ENCODE measurements at regions not wholly inside any gene's neighbourhood (a gene's known extent, or its start where the extent isn't known, plus 50 kb on each side); places are given as distances from the start of the nearest gene placed in this dataset.

GRCh38 chr1:222307621-222308020, 240.3 kb downstream of the HHIPL2 start:
- no peaks in the 10 kb centered on the region for H3K9me3 ChIP-seq
- 44 to 64% methylated on average over 2 of the region's 2 CpGs for WGBS, 2 donors
- DNase-seq: no peak
- H3K27me3 ChIP-seq: no peaks in the 10 kb centered on the region
- intact Hi-C loops (cut with DNase I): no loop called here
- no peaks in the 10 kb centered on the region for H3K4me1 ChIP-seq
- H3K27ac ChIP-seq: no peak overlapping the region
- no peak for TF ChIP-seq EP300 (IDR thresholded peaks at IDR 0.05)
- TF ChIP-seq POLR2A (IDR thresholded peaks at IDR 0.05): no peak
- no peak for TF ChIP-seq POLR2AphosphoS5 (IDR thresholded peaks at IDR 0.05)
- TF ChIP-seq, protein P1, sequence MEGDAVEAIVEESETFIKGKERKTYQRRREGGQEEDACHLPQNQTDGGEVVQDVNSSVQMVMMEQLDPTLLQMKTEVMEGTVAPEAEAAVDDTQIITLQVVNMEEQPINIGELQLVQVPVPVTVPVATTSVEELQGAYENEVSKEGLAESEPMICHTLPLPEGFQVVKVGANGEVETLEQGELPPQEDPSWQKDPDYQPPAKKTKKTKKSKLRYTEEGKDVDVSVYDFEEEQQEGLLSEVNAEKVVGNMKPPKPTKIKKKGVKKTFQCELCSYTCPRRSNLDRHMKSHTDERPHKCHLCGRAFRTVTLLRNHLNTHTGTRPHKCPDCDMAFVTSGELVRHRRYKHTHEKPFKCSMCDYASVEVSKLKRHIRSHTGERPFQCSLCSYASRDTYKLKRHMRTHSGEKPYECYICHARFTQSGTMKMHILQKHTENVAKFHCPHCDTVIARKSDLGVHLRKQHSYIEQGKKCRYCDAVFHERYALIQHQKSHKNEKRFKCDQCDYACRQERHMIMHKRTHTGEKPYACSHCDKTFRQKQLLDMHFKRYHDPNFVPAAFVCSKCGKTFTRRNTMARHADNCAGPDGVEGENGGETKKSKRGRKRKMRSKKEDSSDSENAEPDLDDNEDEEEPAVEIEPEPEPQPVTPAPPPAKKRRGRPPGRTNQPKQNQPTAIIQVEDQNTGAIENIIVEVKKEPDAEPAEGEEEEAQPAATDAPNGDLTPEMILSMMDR (IDR thresholded peaks at IDR 0.05): no peak
- H3K4me3 ChIP-seq: no peak overlapping the region
- no peaks in the 10 kb centered on the region for H3K36me3 ChIP-seq

- Histone ChIP-seq H3K36me3 (no peaks in the 10 kb centered on the region), H3K27me3 (no peaks in the 10 kb centered on the region), H3K27ac (no peak overlapping the region), H3K9me3 (no peaks in the 10 kb centered on the region), H3K4me3 (no peak overlapping the region), H3K4me1 (no peaks in the 10 kb centered on the region)
- WGBS, 2 donors: 81 to 87% methylated on average over 1 of the region's 1 CpG
- intact Hi-C loops (cut with DNase I): no loop called here
- TF ChIP-seq POLR2AphosphoS5 (IDR thresholded peaks at IDR 0.05) (no peak), EP300 (IDR thresholded peaks at IDR 0.05) (no peak), POLR2A (IDR thresholded peaks at IDR 0.05) (no peak)
- TF ChIP-seq, protein P1 (IDR thresholded peaks at IDR 0.05): no peak
- no peak for DNase-seq
Measured at GRCh38 chr1:222306512-222306911, 241.4 kb downstream of the HHIPL2 start.

DNA sequence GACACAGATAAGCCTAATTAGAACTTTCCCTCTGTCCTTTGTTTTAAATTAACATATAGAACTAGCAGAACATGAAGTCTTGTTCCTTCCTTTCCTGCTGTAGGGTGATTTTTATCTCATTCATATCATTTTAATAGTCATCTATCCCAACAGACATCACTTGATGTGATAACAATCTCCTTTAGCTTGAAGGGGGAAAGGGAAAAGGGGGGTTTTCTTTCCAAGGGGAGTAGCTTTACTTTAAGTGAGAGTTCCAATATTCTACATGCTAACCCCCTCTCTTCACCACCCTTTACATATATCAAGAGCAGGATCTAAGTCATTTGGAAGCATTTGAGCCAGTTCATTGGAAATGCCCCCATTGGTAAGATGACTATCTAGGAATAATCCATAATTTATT, 241.9 kb downstream of the HHIPL2 start:
- H3K4me3 ChIP-seq: no peak overlapping the region
- no peak for DNase-seq
- H3K36me3 ChIP-seq: no peaks in the 10 kb centered on the region
- H3K27ac ChIP-seq: no peak overlapping the region
- no peaks in the 10 kb centered on the region for H3K4me1 ChIP-seq
- TF ChIP-seq EP300 (IDR thresholded peaks at IDR 0.05) (no peak), POLR2A (IDR thresholded peaks at IDR 0.05) (no peak)
- TF ChIP-seq, protein P1 (IDR thresholded peaks at IDR 0.05): no peak
- H3K27me3 ChIP-seq: no peaks in the 10 kb centered on the region
- no peaks in the 10 kb centered on the region for H3K9me3 ChIP-seq
- intact Hi-C loops (cut with DNase I): no loop called here

DNA sequence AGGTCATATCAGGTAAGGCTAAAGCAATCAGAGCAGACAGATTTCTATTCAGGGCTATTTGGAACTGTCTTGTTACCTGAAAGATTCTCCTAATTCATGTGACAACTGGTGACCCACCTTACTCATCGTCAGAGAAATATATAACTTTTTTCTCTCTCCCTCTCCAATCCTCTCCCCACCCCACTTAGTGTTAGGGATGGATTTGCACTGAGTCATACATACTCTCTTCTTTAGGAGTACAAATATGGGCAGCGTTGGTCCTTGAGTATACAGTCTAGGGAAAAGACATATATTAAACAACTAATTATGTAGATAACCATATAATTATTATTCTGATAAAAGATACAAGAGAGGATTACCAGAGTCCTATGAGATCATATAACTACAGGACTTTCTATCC, 246.3 kb downstream of the HHIPL2 start:
- no peak for TF ChIP-seq POLR2AphosphoS5 (IDR thresholded peaks at IDR 0.05)
- no peak for TF ChIP-seq EP300 (IDR thresholded peaks at IDR 0.05)
- TF ChIP-seq POLR2A (IDR thresholded peaks at IDR 0.05): no peak
- TF ChIP-seq, protein P1 (IDR thresholded peaks at IDR 0.05): no peak
- WGBS, 2 donors: 77 to 84% methylated on average over 2 of the region's 2 CpGs
- no peaks in the 10 kb centered on the region for H3K27me3 ChIP-seq
- H3K4me1 ChIP-seq: no peaks in the 10 kb centered on the region
- no peak overlapping the region for H3K4me3 ChIP-seq
- H3K36me3 ChIP-seq: no peaks in the 10 kb centered on the region
- no peak for DNase-seq
- intact Hi-C loops (cut with DNase I): no loop called here
- H3K9me3 ChIP-seq: peaks cover 0 to 6% (median 0%) of the 10 kb centered on the region in 4 donors
- H3K27ac ChIP-seq: no peak overlapping the region

DNA sequence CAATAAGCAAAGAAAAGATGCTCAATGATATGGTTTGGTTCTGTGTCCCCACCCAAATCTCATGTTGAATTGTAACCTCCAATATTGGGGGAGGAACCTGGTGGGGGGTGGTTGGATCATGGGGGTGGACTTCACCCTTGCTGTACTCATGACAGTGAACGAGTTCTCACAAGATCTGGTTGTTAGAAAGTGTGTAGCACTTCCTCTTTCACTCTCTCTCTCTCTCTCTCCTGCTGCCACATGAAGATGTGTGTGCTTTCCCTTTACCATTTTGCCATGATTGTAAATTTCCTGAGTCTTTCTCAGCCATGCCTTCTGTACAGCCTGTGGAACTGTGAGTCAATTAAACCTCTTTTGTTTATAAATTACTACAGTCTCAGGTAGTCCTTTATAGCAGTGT, 248.4 kb downstream of the HHIPL2 start:
- peaks cover 0 to 6% (median 0%) of the 10 kb centered on the region in 4 donors for H3K9me3 ChIP-seq
- no peak for DNase-seq
- H3K4me1 ChIP-seq: no peaks in the 10 kb centered on the region
- 21 to 50% methylated on average over 1 of the region's 1 CpG for WGBS, 2 donors
- TF ChIP-seq, protein P1 (IDR thresholded peaks at IDR 0.05): no peak
- TF ChIP-seq POLR2AphosphoS5 (IDR thresholded peaks at IDR 0.05): no peak
- no peak for TF ChIP-seq EP300 (IDR thresholded peaks at IDR 0.05)
- no peak for TF ChIP-seq POLR2A (IDR thresholded peaks at IDR 0.05)
- H3K36me3 ChIP-seq: no peaks in the 10 kb centered on the region
- no peaks in the 10 kb centered on the region for H3K27me3 ChIP-seq
- H3K4me3 ChIP-seq: no peak overlapping the region
- intact Hi-C loops (cut with DNase I): no loop called here
- no peak overlapping the region for H3K27ac ChIP-seq

Data from sigmoid colon (tissue), 6 donors.